HEK293 (cell line): ENCODE measurements at regions not wholly inside any gene's neighbourhood (a gene's known extent, or its start where the extent isn't known, plus 50 kb on each side); places are given as distances from the start of the nearest gene placed in this dataset.

Experiments
- CTCF ChIA-PET: fragments of 350-600 bp; formaldehyde crosslinking; extraction: SDS; loops from one replicate; lab custom pipeline; 2021; ENCODE audit warnings: antibody characterized with exemption; lab: Yijun Ruan, JAX
- POLR2A ChIA-PET: fragments of 300-600 bp; formaldehyde crosslinking; extraction: SDS; loops from one replicate; lab custom pipeline; 2020; ENCODE audit warnings: antibody characterized with exemption, inconsistent platforms; lab: Yijun Ruan, JAX
- H3K27ac ChIP-seq: fragments of 200-500 bp; sonication (Bioruptor generic); 2 replicates; pipeline ENCODE4 v1.5.1; 2014; ENCODE audit warnings: low read depth, low read length, control low read depth, inconsistent platforms; ENCODE audit errors: extremely low read depth
- H3K36me3 ChIP-seq, 2 experiments: fragments of 200-500 bp in 1 of 2; sonication (Bioruptor generic) in 1 of 2; 1 replicate in 1 of 2; 2 replicates in 1 of 2; pipeline ENCODE4 v1.5.1; 2014 to 2017; ENCODE audit warnings: inconsistent platforms in 2 of 2, low read length in 2 of 2; ENCODE audit not compliant: control insufficient read depth in 2 of 2, insufficient read depth in 1 of 2
- H3K4me1 ChIP-seq: fragments of 200-500 bp; sonication (Bioruptor generic); 2 replicates; pipeline ENCODE4 v1.5.1; 2014; ENCODE audit warnings: mild to moderate bottlenecking, low read length, inconsistent platforms; ENCODE audit not compliant: control insufficient read depth, insufficient read depth
- H3K4me3 ChIP-seq: 2 replicates; pipeline ENCODE4 v1.5.1; 2011; ENCODE audit warnings: low read depth, mild to moderate bottlenecking, control low read depth, low read length, moderate library complexity
- H3K9me3 ChIP-seq: fragments of 200-500 bp; sonication (Bioruptor generic); 2 replicates; pipeline ENCODE4 v1.5.1; 2014; ENCODE audit warnings: low read depth, low read length, inconsistent platforms; ENCODE audit not compliant: control insufficient read depth, insufficient read depth
- SCRT1 ChIP-seq: fragments of 450-650 bp; formaldehyde crosslinking; IDR thresholded peaks from 2 replicates; pipeline ENCODE4 v1.5.1; 2016; ENCODE audit warnings: missing biosample characterization, missing genetic modification characterization, borderline replicate concordance
- ZFHX2 ChIP-seq: fragments of 450-650 bp; formaldehyde crosslinking; conservative IDR thresholded peaks from 2 replicates; pipeline ENCODE4 v1.5.1; 2016; ENCODE audit warnings: missing biosample characterization, missing genetic modification characterization
- ZNF133 ChIP-seq: fragments of 450-650 bp; formaldehyde crosslinking; IDR thresholded peaks from 2 replicates; pipeline ENCODE4 v1.5.1; 2016; ENCODE audit warnings: missing biosample characterization, missing genetic modification characterization
- ZNF174 ChIP-seq: fragments of 450-650 bp; formaldehyde crosslinking; IDR thresholded peaks from 2 replicates; pipeline ENCODE4 v1.5.0; 2017; ENCODE audit warnings: missing biosample characterization, mild to moderate bottlenecking, missing genetic modification characterization
- ZNF248 ChIP-seq: fragments of 450-650 bp; formaldehyde crosslinking; IDR thresholded peaks from 2 replicates; pipeline ENCODE4 v1.5.1; 2017; ENCODE audit warnings: missing biosample characterization, missing genetic modification characterization
- ZNF266 ChIP-seq: fragments of 450-650 bp; formaldehyde crosslinking; IDR thresholded peaks from 2 replicates; pipeline ENCODE4 v1.5.1; 2016; ENCODE audit warnings: missing biosample characterization, missing genetic modification characterization, low read depth
- ZNF324 ChIP-seq: fragments of 450-650 bp; formaldehyde crosslinking; IDR thresholded peaks from 2 replicates; pipeline ENCODE4 v1.5.1; 2016; ENCODE audit warnings: missing biosample characterization, missing genetic modification characterization
- ZNF398 ChIP-seq: fragments of 450-650 bp; formaldehyde crosslinking; IDR thresholded peaks from 2 replicates; pipeline ENCODE4 v1.5.1; 2017; ENCODE audit warnings: missing biosample characterization, missing genetic modification characterization
- ZNF571 ChIP-seq: fragments of 450-650 bp; formaldehyde crosslinking; IDR thresholded peaks from 2 replicates; pipeline ENCODE4 v1.5.0; 2017; ENCODE audit warnings: missing biosample characterization, missing genetic modification characterization
- ZNF580 ChIP-seq: fragments of 450-650 bp; formaldehyde crosslinking; IDR thresholded peaks from 2 replicates; pipeline ENCODE4 v1.5.1; 2016; ENCODE audit warnings: missing biosample characterization, missing genetic modification characterization
- ZNF660 ChIP-seq: fragments of 450-650 bp; IDR thresholded peaks from 2 replicates; pipeline ENCODE4 v1.5.1; 2018; ENCODE audit warnings: missing biosample characterization, mild to moderate bottlenecking, missing genetic modification characterization
- TF ChIP-seq, protein P1 (sequence below): fragments of 450-650 bp; formaldehyde crosslinking; IDR thresholded peaks from 2 replicates; pipeline ENCODE4 v1.5.0; 2017; ENCODE audit warnings: missing biosample characterization, missing genetic modification characterization, borderline replicate concordance
- TF ChIP-seq, protein P2 (sequence below): fragments of 450-650 bp; formaldehyde crosslinking; conservative IDR thresholded peaks from 2 replicates; pipeline ENCODE4 v1.5.1; 2016; ENCODE audit warnings: low read depth, missing biosample characterization, missing genetic modification characterization

- TF ChIP-seq ZNF324 (no peak), ZNF248 (tag by site-specific recombination) (no peak), ZNF266 (tag by site-specific recombination) (no peak), ZNF398 (tag by site-specific recombination) (no peak), ZNF660 (no peak), ZNF174 (tag by site-specific recombination) (no peak), ZFHX2 (tag by site-specific recombination) (no peak), ZNF580 (tag by site-specific recombination) (no peak), ZNF571 (tag by site-specific recombination) (no peak)
- TF ChIP-seq, protein P1, sequence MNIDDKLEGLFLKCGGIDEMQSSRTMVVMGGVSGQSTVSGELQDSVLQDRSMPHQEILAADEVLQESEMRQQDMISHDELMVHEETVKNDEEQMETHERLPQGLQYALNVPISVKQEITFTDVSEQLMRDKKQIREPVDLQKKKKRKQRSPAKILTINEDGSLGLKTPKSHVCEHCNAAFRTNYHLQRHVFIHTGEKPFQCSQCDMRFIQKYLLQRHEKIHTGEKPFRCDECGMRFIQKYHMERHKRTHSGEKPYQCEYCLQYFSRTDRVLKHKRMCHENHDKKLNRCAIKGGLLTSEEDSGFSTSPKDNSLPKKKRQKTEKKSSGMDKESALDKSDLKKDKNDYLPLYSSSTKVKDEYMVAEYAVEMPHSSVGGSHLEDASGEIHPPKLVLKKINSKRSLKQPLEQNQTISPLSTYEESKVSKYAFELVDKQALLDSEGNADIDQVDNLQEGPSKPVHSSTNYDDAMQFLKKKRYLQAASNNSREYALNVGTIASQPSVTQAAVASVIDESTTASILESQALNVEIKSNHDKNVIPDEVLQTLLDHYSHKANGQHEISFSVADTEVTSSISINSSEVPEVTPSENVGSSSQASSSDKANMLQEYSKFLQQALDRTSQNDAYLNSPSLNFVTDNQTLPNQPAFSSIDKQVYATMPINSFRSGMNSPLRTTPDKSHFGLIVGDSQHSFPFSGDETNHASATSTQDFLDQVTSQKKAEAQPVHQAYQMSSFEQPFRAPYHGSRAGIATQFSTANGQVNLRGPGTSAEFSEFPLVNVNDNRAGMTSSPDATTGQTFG (tag by site-specific recombination), result no peak
- TF ChIP-seq, protein P2, sequence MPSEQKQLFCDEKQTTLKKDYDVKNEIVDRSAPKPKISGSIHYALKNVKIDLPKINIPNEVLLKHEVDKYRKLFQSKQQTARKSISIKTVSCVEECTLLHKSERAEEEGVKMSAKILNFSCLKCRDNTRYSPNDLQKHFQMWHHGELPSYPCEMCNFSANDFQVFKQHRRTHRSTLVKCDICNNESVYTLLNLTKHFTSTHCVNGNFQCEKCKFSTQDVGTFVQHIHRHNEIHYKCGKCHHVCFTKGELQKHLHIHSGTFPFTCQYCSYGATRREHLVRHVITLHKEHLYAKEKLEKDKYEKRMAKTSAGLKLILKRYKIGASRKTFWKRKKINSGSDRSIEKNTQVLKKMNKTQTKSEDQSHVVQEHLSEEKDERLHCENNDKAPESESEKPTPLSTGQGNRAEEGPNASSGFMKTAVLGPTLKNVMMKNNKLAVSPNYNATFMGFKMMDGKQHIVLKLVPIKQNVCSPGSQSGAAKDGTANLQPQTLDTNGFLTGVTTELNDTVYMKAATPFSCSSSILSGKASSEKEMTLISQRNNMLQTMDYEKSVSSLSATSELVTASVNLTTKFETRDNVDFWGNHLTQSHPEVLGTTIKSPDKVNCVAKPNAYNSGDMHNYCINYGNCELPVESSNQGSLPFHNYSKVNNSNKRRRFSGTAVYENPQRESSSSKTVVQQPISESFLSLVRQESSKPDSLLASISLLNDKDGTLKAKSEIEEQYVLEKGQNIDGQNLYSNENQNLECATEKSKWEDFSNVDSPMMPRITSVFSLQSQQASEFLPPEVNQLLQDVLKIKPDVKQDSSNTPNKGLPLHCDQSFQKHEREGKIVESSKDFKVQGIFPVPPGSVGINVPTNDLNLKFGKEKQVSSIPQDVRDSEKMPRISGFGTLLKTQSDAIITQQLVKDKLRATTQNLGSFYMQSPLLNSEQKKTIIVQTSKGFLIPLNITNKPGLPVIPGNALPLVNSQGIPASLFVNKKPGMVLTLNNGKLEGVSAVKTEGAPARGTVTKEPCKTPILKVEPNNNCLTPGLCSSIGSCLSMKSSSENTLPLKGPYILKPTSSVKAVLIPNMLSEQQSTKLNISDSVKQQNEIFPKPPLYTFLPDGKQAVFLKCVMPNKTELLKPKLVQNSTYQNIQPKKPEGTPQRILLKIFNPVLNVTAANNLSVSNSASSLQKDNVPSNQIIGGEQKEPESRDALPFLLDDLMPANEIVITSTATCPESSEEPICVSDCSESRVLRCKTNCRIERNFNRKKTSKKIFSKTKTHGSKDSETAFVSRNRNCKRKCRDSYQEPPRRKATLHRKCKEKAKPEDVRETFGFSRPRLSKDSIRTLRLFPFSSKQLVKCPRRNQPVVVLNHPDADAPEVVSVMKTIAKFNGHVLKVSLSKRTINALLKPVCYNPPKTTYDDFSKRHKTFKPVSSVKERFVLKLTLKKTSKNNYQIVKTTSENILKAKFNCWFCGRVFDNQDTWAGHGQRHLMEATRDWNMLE (tag by site-specific recombination), result no peak
Measured at GRCh38 chr17:56674401-56674925, 81.0 kb downstream of the NOG start (continued).

DNA sequence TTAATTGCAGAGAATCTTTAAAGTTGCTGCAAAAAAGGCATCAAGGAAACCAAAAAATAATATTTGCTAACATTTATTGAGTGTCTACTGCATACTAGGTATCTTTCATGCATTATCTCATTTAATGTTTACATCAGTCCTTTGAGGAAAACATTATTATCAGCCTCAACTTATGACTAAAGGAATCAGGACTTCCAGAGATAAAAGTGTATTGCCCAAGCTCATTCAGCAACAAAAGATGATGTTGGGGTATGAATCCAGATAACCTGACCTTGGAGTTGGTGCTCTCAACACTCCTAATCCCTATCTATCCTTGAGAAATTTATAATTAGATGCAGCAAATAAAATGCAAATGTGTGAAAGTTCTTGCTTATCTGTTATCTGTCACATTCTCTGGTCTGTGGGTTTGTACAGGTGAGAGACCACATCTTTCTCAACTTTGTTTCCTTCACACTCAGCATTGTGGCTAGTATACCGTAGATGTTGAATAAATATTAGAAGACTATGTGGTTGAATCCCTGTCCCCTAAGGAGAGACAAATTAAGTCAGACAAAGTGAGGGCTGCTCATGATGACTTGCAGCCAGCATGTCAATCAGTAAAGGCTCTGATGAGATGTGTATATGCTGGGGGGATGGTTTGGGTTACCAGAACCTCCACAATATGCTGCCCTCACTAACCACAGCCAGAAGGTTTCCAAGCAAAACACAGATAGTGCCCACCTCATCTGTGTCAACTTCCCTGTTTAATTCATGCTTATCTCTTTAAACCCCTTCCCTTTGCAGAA is 82.6 kb downstream of the NOG start:
- CTCF ChIA-PET, result interaction anchor here (0.6 to 10.7 kb wide), 8 partner anchors 10 to 1029 kb away, joined by 3 to 103 read pairs (median 6); no protein-coding TSS in a partner anchor
- H3K4me1 ChIP-seq, result no peaks in the 10 kb centered on the region
- H3K9me3 ChIP-seq, result no peaks in the 10 kb centered on the region
- POLR2A ChIA-PET, result interaction anchor here (0.9 kb wide), 1 partner anchor 83 kb away, joined by 4 read pairs; the partner anchor contains the start of gene NOG
- no peaks in the 10 kb centered on the region for H3K36me3 ChIP-seq
- TF ChIP-seq ZNF133 (tag by site-specific recombination), result no peak
- no peak for TF ChIP-seq SCRT1 (tag by site-specific recombination)
- H3K4me3 ChIP-seq, result no peak overlapping the region
- no peak overlapping the region for H3K27ac ChIP-seq
